Panc1 (cell line): ENCODE measurements at regions not wholly inside any gene's neighbourhood (a gene's known extent, or its start where the extent isn't known, plus 50 kb on each side); places are given as distances from the start of the nearest gene placed in this dataset.

Experiments
- ATAC-seq: fragments of 200-7000 bp; cut with Tn5 transposase; 2 replicates; pipeline ENCODE4 v1.9.1; 2020; ENCODE audit warnings: mild to moderate bottlenecking, moderate library complexity
- BruUV-seq: library from RNA; stranded (reverse); fragments of 400-500 nt; replicated peaks from 2 replicates; lab custom pipeline; 2021; lab: Mats Ljungman, UMichigan
- CTCF ChIA-PET: fragments of 300-600 bp; sonication (Branson Sonifier 250); formaldehyde crosslinking; loops from one replicate; lab custom pipeline; 2022; ENCODE audit warnings: antibody characterized with exemption; lab: Charles Lee
- POLR2A ChIA-PET: fragments of 300-600 bp; sonication (Branson Sonifier 250); formaldehyde crosslinking; loops from one replicate; lab custom pipeline; 2022; ENCODE audit warnings: antibody characterized with exemption; lab: Charles Lee
- DNase-seq: peaks from one replicate; pipeline ENCODE4 v3.0.0-alpha.2; 2010; ENCODE audit warnings: low read depth, low spot score
- H3K27ac ChIP-seq: 2 replicates; pipeline ENCODE4 v1.5.1; 2011; ENCODE audit warnings: mild to moderate bottlenecking, low read length, inconsistent platforms
- H3K27me3 ChIP-seq: fragments of 200-500 bp; sonication (Bioruptor generic); 2 replicates; pipeline ENCODE4 v1.6.0; 2014; ENCODE audit warnings: low read length, inconsistent platforms; ENCODE audit not compliant: control insufficient read depth, insufficient read depth
- H3K36me3 ChIP-seq: fragments of 200-500 bp; sonication (Bioruptor generic); 2 replicates; pipeline ENCODE4 v1.5.1; 2014; ENCODE audit warnings: inconsistent platforms, mild to moderate bottlenecking, low read length, moderate library complexity; ENCODE audit not compliant: control insufficient read depth, insufficient read depth
- H3K4me1 ChIP-seq: 2 replicates; pipeline ENCODE4 v1.5.1; 2011; ENCODE audit warnings: inconsistent platforms, mild to moderate bottlenecking, low read length, moderate library complexity; ENCODE audit not compliant: control insufficient read depth, insufficient read depth
- H3K4me3 ChIP-seq, 2 experiments: 2 replicates each; pipeline ENCODE4 v1.5.1; 2011 to 2012; ENCODE audit warnings: low read depth in 2 of 2, low read length in 2 of 2, mild to moderate bottlenecking in 2 of 2, inconsistent platforms in 1 of 2, moderate library complexity in 1 of 2
- H3K9me3 ChIP-seq: fragments of 200-500 bp; sonication (Bioruptor generic); 2 replicates; pipeline ENCODE4 v1.5.1; 2014; ENCODE audit warnings: low read depth, mild to moderate bottlenecking, inconsistent platforms, low read length, moderate library complexity; ENCODE audit not compliant: control insufficient read depth, insufficient read depth
- CTCF ChIP-seq: fragments of 450-650 bp; IDR thresholded peaks from 2 replicates; pipeline ENCODE4 v1.5.1; 2017; ENCODE audit warnings: mild to moderate bottlenecking
- POLR2AphosphoS5 ChIP-seq: IDR thresholded peaks from 2 replicates; pipeline ENCODE4 v1.6.1; 2012; ENCODE audit warnings: mild to moderate bottlenecking, low read depth, low read length, moderate library complexity
- SIN3A ChIP-seq: IDR thresholded peaks from 2 replicates; pipeline ENCODE4 v1.6.1; 2012; ENCODE audit warnings: low read depth, mild to moderate bottlenecking, low read length, moderate library complexity, borderline replicate concordance; ENCODE audit not compliant: insufficient read depth
- TCF7L2 ChIP-seq: IDR thresholded peaks from 2 replicates; pipeline ENCODE4 v1.6.1; 2011; ENCODE audit warnings: mild to moderate bottlenecking, low read depth, low read length, inconsistent platforms
- in situ Hi-C: cut with HindIII; loops from 2 replicates; pipeline ENCODE4 v1.10.0; 2016; ENCODE audit warnings: low sequenced_read_pairs, low pct_unique_long_range_greater_than_20kb
- intact Hi-C: fragments of 100-400 bp; cut with micrococcal nuclease; formaldehyde crosslinking; loops from one replicate; pipeline ENCODE4 v1.10.0; 2022; ENCODE audit not compliant: unreplicated experiment
- TF ChIP-seq, protein P1 (sequence below), 2 experiments: IDR thresholded peaks; 2 replicates each; pipeline ENCODE4 v1.6.1; 2011 to 2012; ENCODE audit warnings: low read depth in 2 of 2, control low read depth in 1 of 2, low read length in 1 of 2, mild to moderate bottlenecking in 1 of 2, moderate library complexity in 1 of 2; ENCODE audit not compliant: insufficient read depth in 1 of 2

GRCh38 chr1:143652187-143652586 lies 319.6 kb downstream of the FAM72C start:
- no peaks in the 10 kb centered on the region for H3K36me3 ChIP-seq
- no TSS peak for BruUV-seq
- H3K4me1 ChIP-seq, result no peaks in the 10 kb centered on the region
- DNase-seq (no peak), ATAC-seq (no peak)
- H3K9me3 ChIP-seq, result no peaks in the 10 kb centered on the region
- no peak overlapping the region for H3K27ac ChIP-seq
- H3K27me3 ChIP-seq, result no peaks in the 10 kb centered on the region
- TF ChIP-seq POLR2AphosphoS5 (no peak), CTCF (no peak), TCF7L2 (no peak), SIN3A (no peak)
- TF ChIP-seq, protein P1, sequence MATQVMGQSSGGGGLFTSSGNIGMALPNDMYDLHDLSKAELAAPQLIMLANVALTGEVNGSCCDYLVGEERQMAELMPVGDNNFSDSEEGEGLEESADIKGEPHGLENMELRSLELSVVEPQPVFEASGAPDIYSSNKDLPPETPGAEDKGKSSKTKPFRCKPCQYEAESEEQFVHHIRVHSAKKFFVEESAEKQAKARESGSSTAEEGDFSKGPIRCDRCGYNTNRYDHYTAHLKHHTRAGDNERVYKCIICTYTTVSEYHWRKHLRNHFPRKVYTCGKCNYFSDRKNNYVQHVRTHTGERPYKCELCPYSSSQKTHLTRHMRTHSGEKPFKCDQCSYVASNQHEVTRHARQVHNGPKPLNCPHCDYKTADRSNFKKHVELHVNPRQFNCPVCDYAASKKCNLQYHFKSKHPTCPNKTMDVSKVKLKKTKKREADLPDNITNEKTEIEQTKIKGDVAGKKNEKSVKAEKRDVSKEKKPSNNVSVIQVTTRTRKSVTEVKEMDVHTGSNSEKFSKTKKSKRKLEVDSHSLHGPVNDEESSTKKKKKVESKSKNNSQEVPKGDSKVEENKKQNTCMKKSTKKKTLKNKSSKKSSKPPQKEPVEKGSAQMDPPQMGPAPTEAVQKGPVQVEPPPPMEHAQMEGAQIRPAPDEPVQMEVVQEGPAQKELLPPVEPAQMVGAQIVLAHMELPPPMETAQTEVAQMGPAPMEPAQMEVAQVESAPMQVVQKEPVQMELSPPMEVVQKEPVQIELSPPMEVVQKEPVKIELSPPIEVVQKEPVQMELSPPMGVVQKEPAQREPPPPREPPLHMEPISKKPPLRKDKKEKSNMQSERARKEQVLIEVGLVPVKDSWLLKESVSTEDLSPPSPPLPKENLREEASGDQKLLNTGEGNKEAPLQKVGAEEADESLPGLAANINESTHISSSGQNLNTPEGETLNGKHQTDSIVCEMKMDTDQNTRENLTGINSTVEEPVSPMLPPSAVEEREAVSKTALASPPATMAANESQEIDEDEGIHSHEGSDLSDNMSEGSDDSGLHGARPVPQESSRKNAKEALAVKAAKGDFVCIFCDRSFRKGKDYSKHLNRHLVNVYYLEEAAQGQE (IDR thresholded peaks at IDR 0.05; ENCODE audit: insufficient read depth in 1 of 2, low read depth in 2 of 2, low read length in 1 of 2), result no peak
- CTCF ChIA-PET, result no interaction called here
- POLR2A ChIA-PET, result no interaction called here
- intact Hi-C loops (no loop called here), in situ Hi-C loops (no loop called here)
- no peak overlapping the region for H3K4me3 ChIP-seq

DNA sequence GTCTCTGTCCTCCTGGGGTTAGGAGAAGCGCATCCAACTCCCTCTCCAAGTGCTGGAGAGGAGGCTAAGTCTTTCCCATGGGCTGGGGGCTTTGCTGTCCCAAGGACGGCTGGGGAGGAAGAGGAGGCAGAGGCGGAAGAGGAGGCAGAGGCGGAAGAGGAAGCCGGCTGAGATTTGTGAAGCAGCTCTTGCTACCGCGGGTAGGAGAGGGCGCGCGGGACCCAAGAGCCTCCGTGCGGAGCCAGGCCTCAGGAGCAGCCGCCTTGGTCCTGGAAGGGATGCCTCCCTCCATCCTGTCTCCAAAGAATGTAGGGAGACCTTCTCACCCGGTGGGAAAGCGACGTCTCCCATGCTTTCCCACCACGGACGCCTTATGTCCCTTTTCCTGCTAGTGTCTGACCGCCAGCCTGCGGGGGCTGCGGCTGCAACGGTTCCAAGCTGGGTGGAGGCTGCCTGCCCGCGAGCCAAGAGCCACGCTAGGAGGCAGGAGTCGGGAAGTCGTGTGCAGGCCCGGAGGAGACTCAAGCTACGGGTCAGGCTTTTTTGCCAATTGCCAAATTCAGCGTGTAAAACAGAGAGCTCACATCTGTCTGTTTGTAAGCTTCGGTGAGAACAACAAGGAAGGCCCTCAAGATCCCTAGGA lies 320.3 kb downstream of the FAM72C start:
- POLR2A ChIA-PET, result no interaction called here
- in situ Hi-C loops, result no loop called here

More for the DNA sequence above, 320.3 kb downstream of the FAM72C start:
- DNase-seq, result no peak
- intact Hi-C loops, result no loop called here
- no TSS peak for BruUV-seq
- TF ChIP-seq POLR2AphosphoS5, result no peak
- TF ChIP-seq SIN3A, result no peak
- TF ChIP-seq, protein P1 (IDR thresholded peaks at IDR 0.05; ENCODE audit: insufficient read depth in 1 of 2, low read depth in 2 of 2, low read length in 1 of 2), result no peak
- TF ChIP-seq CTCF, result no peak
- no peak for TF ChIP-seq TCF7L2
- Histone ChIP-seq H3K9me3 (no peaks in the 10 kb centered on the region), H3K27ac (no peak overlapping the region), H3K36me3 (no peaks in the 10 kb centered on the region), H3K4me3 (no peak overlapping the region), H3K27me3 (no peaks in the 10 kb centered on the region), H3K4me1 (no peaks in the 10 kb centered on the region)
- ATAC-seq, result no peak
- CTCF ChIA-PET, result no interaction called here
